Upper lobe of left lung (tissue), 4 donors: ENCODE measurements at regions not wholly inside any gene's neighbourhood (a gene's known extent, or its start where the extent isn't known, plus 50 kb on each side); places are given as distances from the start of the nearest gene placed in this dataset.

Source experiments
- EP300 ChIP-seq, 4 donors: sonication (generic); formaldehyde crosslinking; IDR thresholded peaks; one replicate each; pipeline ENCODE4 v1.5.1; 2017; ENCODE audit warnings: antibody characterized with exemption in 4 of 4, control low read depth in 2 of 4
- POLR2A ChIP-seq, 4 donors: fragments of 450-650 bp; IDR thresholded peaks; one replicate each; pipeline ENCODE4 v1.5.1; 2016 to 2017; ENCODE audit warnings: antibody characterized with exemption in 4 of 4, mild to moderate bottlenecking in 2 of 4
- POLR2AphosphoS5 ChIP-seq, 2 donors: sonication (generic); formaldehyde crosslinking; IDR thresholded peaks; one replicate each; pipeline ENCODE4 v1.5.1; 2017; ENCODE audit warnings: antibody characterized with exemption in 2 of 2
- TF ChIP-seq, protein P1 (sequence below), 6 experiments: fragments of 450-650 bp in 4 of 6; fragments of 200-600 bp in 2 of 6; sonication (generic) in 2 of 6; IDR thresholded peaks; one replicate each; pipeline ENCODE4 v1.5.1; 2016 to 2019; ENCODE audit warnings: antibody characterized with exemption in 6 of 6

GRCh38 chr4:179331362-179331761 is 1889.1 kb upstream of the AGA start:
- TF ChIP-seq, protein P1, sequence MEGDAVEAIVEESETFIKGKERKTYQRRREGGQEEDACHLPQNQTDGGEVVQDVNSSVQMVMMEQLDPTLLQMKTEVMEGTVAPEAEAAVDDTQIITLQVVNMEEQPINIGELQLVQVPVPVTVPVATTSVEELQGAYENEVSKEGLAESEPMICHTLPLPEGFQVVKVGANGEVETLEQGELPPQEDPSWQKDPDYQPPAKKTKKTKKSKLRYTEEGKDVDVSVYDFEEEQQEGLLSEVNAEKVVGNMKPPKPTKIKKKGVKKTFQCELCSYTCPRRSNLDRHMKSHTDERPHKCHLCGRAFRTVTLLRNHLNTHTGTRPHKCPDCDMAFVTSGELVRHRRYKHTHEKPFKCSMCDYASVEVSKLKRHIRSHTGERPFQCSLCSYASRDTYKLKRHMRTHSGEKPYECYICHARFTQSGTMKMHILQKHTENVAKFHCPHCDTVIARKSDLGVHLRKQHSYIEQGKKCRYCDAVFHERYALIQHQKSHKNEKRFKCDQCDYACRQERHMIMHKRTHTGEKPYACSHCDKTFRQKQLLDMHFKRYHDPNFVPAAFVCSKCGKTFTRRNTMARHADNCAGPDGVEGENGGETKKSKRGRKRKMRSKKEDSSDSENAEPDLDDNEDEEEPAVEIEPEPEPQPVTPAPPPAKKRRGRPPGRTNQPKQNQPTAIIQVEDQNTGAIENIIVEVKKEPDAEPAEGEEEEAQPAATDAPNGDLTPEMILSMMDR (IDR thresholded peaks at IDR 0.05): no peak
- no peak for TF ChIP-seq POLR2A (IDR thresholded peaks at IDR 0.05)
- TF ChIP-seq POLR2AphosphoS5 (IDR thresholded peaks at IDR 0.05): no peak
- no peak for TF ChIP-seq EP300 (IDR thresholded peaks at IDR 0.05)
